AG09319 (cell line): ENCODE measurements at regions not wholly inside any gene's neighbourhood (a gene's known extent, or its start where the extent isn't known, plus 50 kb on each side); places are given as distances from the start of the nearest gene placed in this dataset.

Experiments used
- DNase-seq: peaks from one replicate; pipeline ENCODE4 v3.0.0-alpha.2; 2010; ENCODE audit warnings: low read depth; ENCODE audit errors: extremely low read depth
- TF ChIP-seq, protein P1 (sequence below): IDR thresholded peaks from 2 replicates; pipeline ENCODE4 v1.5.1; 2011; ENCODE audit warnings: low read depth, mild to moderate bottlenecking, inconsistent platforms, low read length, moderate library complexity

- DNase-seq, result no peak
- TF ChIP-seq, protein P1, sequence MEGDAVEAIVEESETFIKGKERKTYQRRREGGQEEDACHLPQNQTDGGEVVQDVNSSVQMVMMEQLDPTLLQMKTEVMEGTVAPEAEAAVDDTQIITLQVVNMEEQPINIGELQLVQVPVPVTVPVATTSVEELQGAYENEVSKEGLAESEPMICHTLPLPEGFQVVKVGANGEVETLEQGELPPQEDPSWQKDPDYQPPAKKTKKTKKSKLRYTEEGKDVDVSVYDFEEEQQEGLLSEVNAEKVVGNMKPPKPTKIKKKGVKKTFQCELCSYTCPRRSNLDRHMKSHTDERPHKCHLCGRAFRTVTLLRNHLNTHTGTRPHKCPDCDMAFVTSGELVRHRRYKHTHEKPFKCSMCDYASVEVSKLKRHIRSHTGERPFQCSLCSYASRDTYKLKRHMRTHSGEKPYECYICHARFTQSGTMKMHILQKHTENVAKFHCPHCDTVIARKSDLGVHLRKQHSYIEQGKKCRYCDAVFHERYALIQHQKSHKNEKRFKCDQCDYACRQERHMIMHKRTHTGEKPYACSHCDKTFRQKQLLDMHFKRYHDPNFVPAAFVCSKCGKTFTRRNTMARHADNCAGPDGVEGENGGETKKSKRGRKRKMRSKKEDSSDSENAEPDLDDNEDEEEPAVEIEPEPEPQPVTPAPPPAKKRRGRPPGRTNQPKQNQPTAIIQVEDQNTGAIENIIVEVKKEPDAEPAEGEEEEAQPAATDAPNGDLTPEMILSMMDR, result no peak
Measured at GRCh38 chr17:72185564-72185963, 64.7 kb downstream of the SOX9 start.

GRCh38 chr17:72187556-72187955 is 66.7 kb downstream of the SOX9 start:
- no peak for DNase-seq
- TF ChIP-seq, protein P1, result no peak

DNA sequence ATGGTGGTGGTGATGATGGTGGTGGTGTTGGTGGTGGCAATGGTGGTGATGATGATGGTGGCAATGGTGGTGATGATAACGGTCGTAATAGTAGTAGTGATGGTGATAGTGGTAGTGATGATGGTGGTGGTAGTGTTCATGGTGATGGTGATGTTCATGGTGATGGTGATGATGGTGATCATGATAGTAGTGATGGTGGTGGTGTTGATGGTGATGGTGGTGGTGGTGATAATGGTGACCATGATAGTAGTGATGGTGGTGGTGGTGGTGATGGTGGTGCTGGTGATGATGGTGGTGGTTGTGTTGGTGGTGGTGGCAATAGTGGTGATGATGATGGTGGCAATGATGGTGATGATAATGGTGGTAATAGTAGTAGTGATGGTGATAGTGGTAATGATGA is 68.0 kb downstream of the SOX9 start:
- DNase-seq, result no peak
- TF ChIP-seq, protein P1, result no peak

- TF ChIP-seq, protein P1, result no peak
- no peak for DNase-seq
Measured at GRCh38 chr17:72189768-72190593, 69.2 kb downstream of the SOX9 start.

GRCh38 chr17:72191356-72191755 is 70.5 kb downstream of the SOX9 start:
- TF ChIP-seq, protein P1, result no peak
- DNase-seq, result no peak

DNA sequence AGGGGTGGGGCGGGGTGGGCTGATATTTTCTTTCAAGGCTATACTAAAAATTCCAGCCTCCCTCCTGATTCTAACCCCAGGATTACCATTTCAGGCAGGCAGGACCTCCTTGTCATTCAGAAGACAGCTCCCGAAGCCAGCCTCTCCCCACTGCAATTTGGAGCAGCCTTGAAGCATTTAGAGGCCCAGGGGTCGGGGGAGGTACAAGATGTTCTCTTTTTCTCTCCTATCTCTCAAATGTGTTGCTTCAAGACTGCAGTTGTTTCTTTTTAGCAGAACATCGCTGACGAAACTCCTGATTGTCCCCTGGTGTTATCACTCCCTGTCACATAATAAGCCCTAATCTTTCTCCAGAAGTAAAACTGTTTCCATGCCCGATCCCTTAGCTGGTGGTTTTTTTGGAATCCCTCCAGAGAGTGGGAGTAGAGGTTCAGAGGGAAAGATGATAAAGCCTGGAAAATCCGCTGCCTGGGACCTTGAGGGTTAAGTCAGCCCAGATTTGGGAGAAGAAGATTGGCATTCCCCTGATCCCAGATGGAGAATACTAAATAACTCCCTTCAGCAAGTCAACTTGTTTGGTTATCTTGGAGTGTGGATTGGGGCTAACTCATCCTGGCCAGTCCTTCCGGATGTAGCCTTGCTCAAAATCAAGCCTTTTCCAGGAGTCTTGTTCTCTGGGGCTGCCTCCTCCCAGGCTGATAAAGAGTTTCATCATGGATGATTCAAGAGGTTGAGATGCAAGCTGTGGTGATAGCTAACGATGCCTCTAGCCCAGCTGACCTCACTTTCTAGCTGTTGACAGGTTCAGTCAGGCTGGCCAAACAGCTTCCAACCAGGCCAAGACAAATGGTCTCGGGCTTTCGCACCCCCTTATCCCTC is 71.3 kb downstream of the SOX9 start:
- DNase-seq, result peak; percentile 18
- TF ChIP-seq, protein P1, result no peak

GRCh38 chr17:72192800-72193192 is 72.0 kb downstream of the SOX9 start:
- TF ChIP-seq, protein P1, result no peak
- no peak for DNase-seq
